GM23338 (cell line): ENCODE measurements at regions not wholly inside any gene's neighbourhood (a gene's known extent, or its start where the extent isn't known, plus 50 kb on each side); places are given as distances from the start of the nearest gene placed in this dataset.

Experiments
- ATAC-seq: fragments of 200-7000 bp; cut with Tn5 transposase; 3 replicates; pipeline ENCODE4 v1.9.1; 2020
- DNase-seq: peaks from one replicate; pipeline ENCODE4 v3.0.0-alpha.2; 2015; ENCODE audit warnings: low spot score
- H2AFZ ChIP-seq: fragments of 200-600 bp; sonication (generic); 2 replicates; pipeline ENCODE4 v1.8.0; 2016; ENCODE audit warnings: antibody characterized with exemption, mild to moderate bottlenecking, moderate library complexity
- H3F3A ChIP-seq: fragments of 200-600 bp; sonication (generic); replicated peaks from 2 replicates; pipeline ENCODE4 v1.8.0; 2017; ENCODE audit warnings: antibody characterized with exemption, mixed run types, low read depth
- H3K27ac ChIP-seq: fragments of 200-600 bp; sonication (generic); 2 replicates; pipeline ENCODE4 v1.6.1; 2016; ENCODE audit warnings: low read depth
- H3K27me3 ChIP-seq: fragments of 200-600 bp; sonication (generic); 2 replicates; pipeline ENCODE4 v1.8.0; 2016; ENCODE audit warnings: mild to moderate bottlenecking, mixed run types, moderate library complexity; ENCODE audit not compliant: insufficient read depth
- H3K36me3 ChIP-seq: fragments of 200-600 bp; sonication (generic); 2 replicates; pipeline ENCODE4 v1.8.0; 2016; ENCODE audit warnings: mild to moderate bottlenecking; ENCODE audit not compliant: insufficient read depth
- H3K4me1 ChIP-seq: fragments of 200-600 bp; sonication (generic); 2 replicates; pipeline ENCODE4 v1.8.0; 2016; ENCODE audit warnings: mild to moderate bottlenecking, moderate library complexity; ENCODE audit not compliant: insufficient read depth
- H3K4me2 ChIP-seq: fragments of 200-600 bp; sonication (generic); 2 replicates; pipeline ENCODE4 v1.7.1; 2017; ENCODE audit warnings: mixed run types
- H3K4me3 ChIP-seq: fragments of 200-600 bp; sonication (generic); 2 replicates; pipeline ENCODE4 v1.6.1; 2016; ENCODE audit warnings: mixed run types
- H3K79me2 ChIP-seq: fragments of 200-600 bp; sonication (generic); replicated peaks from 2 replicates; pipeline ENCODE4 v1.8.0; 2017; ENCODE audit warnings: mild to moderate bottlenecking; ENCODE audit not compliant: insufficient read depth
- H3K9me2 ChIP-seq: fragments of 200-600 bp; sonication (generic); 2 replicates; pipeline ENCODE4 v1.8.0; 2017; ENCODE audit not compliant: insufficient read depth
- H4K20me1 ChIP-seq: fragments of 200-600 bp; sonication (generic); replicated peaks from 2 replicates; pipeline ENCODE4 v1.8.0; 2017; ENCODE audit warnings: mild to moderate bottlenecking; ENCODE audit not compliant: insufficient read depth
- H3K27ac Mint-ChIP-seq: 2 replicates; pipeline ENCODE4 v1.8.0; 2020; ENCODE audit warnings: inconsistent platforms, mild to moderate bottlenecking, moderate library complexity, mixed read lengths
- H3K27me3 Mint-ChIP-seq: 3 replicates; pipeline ENCODE4 v1.8.0; 2022; ENCODE audit warnings: low read depth, mild to moderate bottlenecking, moderate library complexity, mixed read lengths, inconsistent platforms; ENCODE audit not compliant: insufficient read depth, poor library complexity
- H3K36me3 Mint-ChIP-seq: 3 replicates; pipeline ENCODE4 v1.8.0; 2021; ENCODE audit warnings: low read depth, mild to moderate bottlenecking, inconsistent platforms, moderate library complexity, mixed read lengths
- H3K4me1 Mint-ChIP-seq: 3 replicates; pipeline ENCODE4 v1.8.0; 2020; ENCODE audit warnings: mild to moderate bottlenecking, inconsistent platforms, mixed read lengths
- H3K4me3 Mint-ChIP-seq: 3 replicates; pipeline ENCODE4 v1.8.0; 2021; ENCODE audit warnings: moderate library complexity, mild to moderate bottlenecking, inconsistent platforms, mixed read lengths
- H3K9me3 Mint-ChIP-seq: 3 replicates; pipeline ENCODE4 v1.8.0; 2020; ENCODE audit warnings: moderate library complexity, mild to moderate bottlenecking, inconsistent platforms, mixed read lengths
- ETS1 ChIP-seq: IDR thresholded peaks from 2 replicates; pipeline ENCODE4 v1.6.1; 2016; ENCODE audit warnings: antibody characterized with exemption
- EZH2 ChIP-seq: fragments of 200-600 bp; sonication (generic); IDR thresholded peaks from one replicate; pipeline ENCODE4 v1.8.0; 2017; ENCODE audit warnings: antibody characterized with exemption, mild to moderate bottlenecking, low read depth; ENCODE audit not compliant: unreplicated experiment
- JUNB ChIP-seq: IDR thresholded peaks from one replicate; pipeline ENCODE4 v1.6.1; 2016; ENCODE audit warnings: antibody characterized with exemption; ENCODE audit not compliant: unreplicated experiment
- NANOG ChIP-seq: IDR thresholded peaks from 2 replicates; pipeline ENCODE4 v1.6.1; 2016; ENCODE audit warnings: antibody characterized with exemption, borderline replicate concordance
- POLR2AphosphoS5 ChIP-seq: IDR thresholded peaks from 2 replicates; pipeline ENCODE4 v1.6.1; 2016; ENCODE audit warnings: antibody characterized with exemption, low read depth
- STAT1 ChIP-seq: IDR thresholded peaks from one replicate; pipeline ENCODE4 v1.6.1; 2016; ENCODE audit warnings: antibody characterized with exemption; ENCODE audit not compliant: unreplicated experiment
- ZNF114 ChIP-seq: fragments of 250-450 bp; sonication (Bioruptor Pico); IDR thresholded peaks from 2 replicates; pipeline ENCODE4 v1.5.0; 2020; ENCODE audit warnings: mild to moderate bottlenecking, moderate library complexity
- ZNF462 ChIP-seq: fragments of 250-450 bp; sonication (Bioruptor Pico); IDR thresholded peaks from 2 replicates; pipeline ENCODE4 v1.5.0; 2020; ENCODE audit warnings: mild to moderate bottlenecking, moderate library complexity

GRCh38 chr12:76256321-76256720 is 91.9 kb downstream of the BBS10 start (continued):
- TF ChIP-seq ZNF462: no peak
- TF ChIP-seq NANOG: no peak
- no peak for TF ChIP-seq POLR2AphosphoS5
- no peak for TF ChIP-seq JUNB
- no peak for TF ChIP-seq ETS1
- no peak for TF ChIP-seq EZH2

GRCh38 chr12:76255692-76256091 is 92.5 kb downstream of the BBS10 start:
- H3K27ac Mint-ChIP-seq: no peak overlapping the region
- no peaks in the 10 kb centered on the region for H3K9me3 Mint-ChIP-seq
- Histone ChIP-seq H3K27me3 (no peaks in the 10 kb centered on the region), H3K79me2 (no peaks in the 10 kb centered on the region), H3K9me2 (peaks cover 5% of the 10 kb centered on the region; the same call in 1 of the 2 replicates), H3K36me3 (no peaks in the 10 kb centered on the region), H3K4me3 (no peak overlapping the region), H3K27ac (no peak overlapping the region), H3K4me2 (no peak overlapping the region), H2AFZ (no peak overlapping the region), H3F3A (no peaks in the 10 kb centered on the region), H3K4me1 (0 out of 2 replicates have a peak, but pooled peaks cover under 1% of the 10 kb centered on the region), H4K20me1 (no peaks in the 10 kb centered on the region)
- ATAC-seq (no peak), DNase-seq (no peak)
- no peak overlapping the region for H3K4me3 Mint-ChIP-seq
- peaks cover 2% of the 10 kb centered on the region for H3K27me3 Mint-ChIP-seq
- H3K4me1 Mint-ChIP-seq: peaks cover 2% of the 10 kb centered on the region; the same call in 1 of the 3 replicates
- no peaks in the 10 kb centered on the region for H3K36me3 Mint-ChIP-seq
- no peak for TF ChIP-seq NANOG
- no peak for TF ChIP-seq STAT1
- no peak for TF ChIP-seq ZNF114 (CRISPR knock-in tag)
- TF ChIP-seq ZNF462: no peak
